ENCODE measurements at regions not wholly inside any gene's neighbourhood (a gene's known extent, or its start where the extent isn't known, plus 50 kb on each side); places are given as distances from the start of the nearest gene placed in this dataset.

- TF ChIP-seq ZNF274 (IDR thresholded peaks at IDR 0.05; ENCODE audit: low read depth, low read length) (no peak), YY1 (IDR thresholded peaks at IDR 0.05; ENCODE audit: insufficient read depth, insufficient read length) (no peak)
Observed at GRCh38 chr6:145368075-145368474, 367.2 kb downstream of the EPM2A start.

All from NT2/D1 (cell line).